ENCODE measurements at regions not wholly inside any gene's neighbourhood (a gene's known extent, or its start where the extent isn't known, plus 50 kb on each side); places are given as distances from the start of the nearest gene placed in this dataset.
A peak's percentile ranks its signal among the peaks of the same experiment; 100 is the strongest.

- ChIA-PET CTCF (no interaction called here), POLR2A (no interaction called here), SMC1A (ENCODE audit: uncharacterized antibody, unreplicated experiment) (interaction anchor here (0.6 kb wide), 1 partner anchor 9 kb away, joined by 3 read pairs; no protein-coding TSS in a partner anchor), RAD21 (ENCODE audit: unreplicated experiment) (no interaction called here)
- Histone ChIP-seq H3K4me3 (no peak overlapping the region), H3K9me3 (replicated peaks; ENCODE audit: control insufficient read depth, insufficient read depth, low read length) (no peaks in the 10 kb centered on the region), H3K4me2 (ENCODE audit: control insufficient read depth, insufficient read depth) (no peak overlapping the region), H3K79me2 (ENCODE audit: control insufficient read depth, insufficient read depth, low read length) (no peaks in the 10 kb centered on the region), H3K27ac (ENCODE audit: control insufficient read depth, insufficient read depth) (no peak overlapping the region), H3K4me1 (ENCODE audit: control insufficient read depth, insufficient read depth, low read length) (no peaks in the 10 kb centered on the region), H3K9ac (ENCODE audit: control insufficient read depth, insufficient read depth, low read length) (no peak overlapping the region), H3K36me3 (ENCODE audit: control insufficient read depth in 2 of 2, insufficient read depth in 2 of 2, low read length in 1 of 2) (no peaks in the 10 kb centered on the region), H2AFZ (ENCODE audit: control insufficient read depth, low read depth, low read length) (no peak overlapping the region), H4K20me1 (ENCODE audit: control insufficient read depth, insufficient read depth) (no peaks in the 10 kb centered on the region), H3K27me3 (replicated peaks in 1 of 2; ENCODE audit: control insufficient read depth in 2 of 2, insufficient read depth in 2 of 2, low read length in 1 of 2) (no peaks in the 10 kb centered on the region)
- ATAC-seq = no peak
- 35% methylated on average over 5 of the region's 5 CpGs for WGBS (ENCODE audit: insufficient coverage, insufficient replicate concordance, low lambda C conversion rate, missing lambda C conversion rate)
- no peak for TF ChIP-seq SREBF2 (IDR thresholded peaks at IDR 0.05; ENCODE audit: low read length)
- FAIRE-seq = no peak
- in situ Hi-C loops (cut with MboI) = no loop called here
- no peak for DNase-seq (ENCODE audit: low read depth, low spot score)
- intact Hi-C loops (cut with micrococcal nuclease; ENCODE audit: unreplicated experiment) = no loop called here
- no TSS peak for BruUV-seq (replicated peaks)
These were observed 464.3 kb upstream of the THRB start for GRCh38 chr3:24958910-24959447.

GRCh38 chr3:24963762-24964625 is 464.1 kb upstream of the RARB start:
- CTCF ChIA-PET = interaction anchor here (1.0 kb wide), 1 partner anchor 75 kb away, joined by 3 read pairs; no protein-coding TSS in a partner anchor
- H3K9me3 ChIP-seq (replicated peaks; ENCODE audit: control insufficient read depth, insufficient read depth, low read length) = no peaks in the 10 kb centered on the region
- intact Hi-C loops (cut with micrococcal nuclease; ENCODE audit: unreplicated experiment) (loop anchor here (2.0 to 5.0 kb wide), 2 partner anchors 192 to 631 kb away; no protein-coding TSS in a partner anchor), in situ Hi-C loops (cut with MboI) (no loop called here)
- H3K4me2 ChIP-seq (ENCODE audit: control insufficient read depth, insufficient read depth) = no peak overlapping the region
- DNase-seq (ENCODE audit: low read depth, low spot score) (no peak), FAIRE-seq (no peak), ATAC-seq (peak; percentile 54; the same call in 2 of the 3 replicates)
- SMC1A ChIA-PET (ENCODE audit: uncharacterized antibody, unreplicated experiment) = no interaction called here
- no peaks in the 10 kb centered on the region for H3K36me3 ChIP-seq (ENCODE audit: control insufficient read depth in 2 of 2, insufficient read depth in 2 of 2, low read length in 1 of 2)
- H3K4me1 ChIP-seq (ENCODE audit: control insufficient read depth, insufficient read depth, low read length) = no peaks in the 10 kb centered on the region
- H4K20me1 ChIP-seq (ENCODE audit: control insufficient read depth, insufficient read depth) = no peaks in the 10 kb centered on the region
- RAD21 ChIA-PET (ENCODE audit: unreplicated experiment) = no interaction called here
- 0% methylated on average over 2 of the region's 2 CpGs for WGBS (ENCODE audit: insufficient coverage, insufficient replicate concordance, low lambda C conversion rate, missing lambda C conversion rate)
- no peak overlapping the region for H3K27ac ChIP-seq (ENCODE audit: control insufficient read depth, insufficient read depth)
- no peaks in the 10 kb centered on the region for H3K79me2 ChIP-seq (ENCODE audit: control insufficient read depth, insufficient read depth, low read length)
- H2AFZ ChIP-seq (ENCODE audit: control insufficient read depth, low read depth, low read length) = no peak overlapping the region
- POLR2A ChIA-PET = no interaction called here
- H3K27me3 ChIP-seq (replicated peaks in 1 of 2; ENCODE audit: control insufficient read depth in 2 of 2, insufficient read depth in 2 of 2, low read length in 1 of 2) = no peaks in the 10 kb centered on the region
- H3K9ac ChIP-seq (ENCODE audit: control insufficient read depth, insufficient read depth, low read length) = no peak overlapping the region
- BruUV-seq (replicated peaks) = no TSS peak
- no peak overlapping the region for H3K4me3 ChIP-seq
- no peak for TF ChIP-seq MEF2A (IDR thresholded peaks at IDR 0.05; ENCODE audit: insufficient read depth, low read depth, low read length)
- no peak for TF ChIP-seq ZNF217 (IDR thresholded peaks at IDR 0.05)
- no peak for TF ChIP-seq JUNB (IDR thresholded peaks at IDR 0.05)
- no peak for TF ChIP-seq TCF12 (IDR thresholded peaks at IDR 0.05; ENCODE audit: low read depth, low read length)
- TF ChIP-seq CUX1 (IDR thresholded peaks at IDR 0.05; ENCODE audit: insufficient replicate concordance, low read depth, low read length) = no peak
- no peak for TF ChIP-seq RUNX3 (IDR thresholded peaks at IDR 0.05; ENCODE audit: low read length)

All from GM12878 (cell line).